ENCODE measurements at regions not wholly inside any gene's neighbourhood (a gene's known extent, or its start where the extent isn't known, plus 50 kb on each side); places are given as distances from the start of the nearest gene placed in this dataset.

DNA sequence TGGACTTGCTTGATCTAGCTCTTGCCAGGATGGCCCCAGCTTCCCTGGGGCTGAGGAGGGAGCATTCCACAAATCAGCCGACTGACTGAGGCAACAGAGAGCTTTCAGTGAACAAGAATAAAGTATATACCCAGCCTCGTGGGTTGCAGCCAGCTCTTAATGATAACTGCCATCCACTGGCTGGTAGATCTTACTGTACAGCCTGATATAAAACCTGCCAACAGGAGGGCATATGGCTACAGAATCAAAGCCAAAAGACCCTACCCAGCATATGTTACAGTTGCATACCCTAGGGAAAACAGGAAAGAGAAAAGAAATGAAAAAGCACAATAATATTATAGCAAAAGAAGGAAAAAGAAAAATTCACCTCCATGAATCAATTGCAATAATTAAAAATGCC lies 775.9 kb upstream of the KIF2B start:
- no peaks in the 10 kb centered on the region for H3K27me3 ChIP-seq (ENCODE audit: control insufficient read depth, extremely low read depth, insufficient read depth, low read length)
- no peak overlapping the region for H3K4me2 ChIP-seq (ENCODE audit: control insufficient read depth, extremely low read depth, insufficient read depth, low read depth, low read length)
- no peaks in the 10 kb centered on the region for H3K79me2 ChIP-seq (ENCODE audit: control insufficient read depth, insufficient read depth, low read length)
- H3K9me1 ChIP-seq (ENCODE audit: control insufficient read depth, extremely low read depth, insufficient read depth, low read length) = no peaks in the 10 kb centered on the region
- TF ChIP-seq, protein P1, sequence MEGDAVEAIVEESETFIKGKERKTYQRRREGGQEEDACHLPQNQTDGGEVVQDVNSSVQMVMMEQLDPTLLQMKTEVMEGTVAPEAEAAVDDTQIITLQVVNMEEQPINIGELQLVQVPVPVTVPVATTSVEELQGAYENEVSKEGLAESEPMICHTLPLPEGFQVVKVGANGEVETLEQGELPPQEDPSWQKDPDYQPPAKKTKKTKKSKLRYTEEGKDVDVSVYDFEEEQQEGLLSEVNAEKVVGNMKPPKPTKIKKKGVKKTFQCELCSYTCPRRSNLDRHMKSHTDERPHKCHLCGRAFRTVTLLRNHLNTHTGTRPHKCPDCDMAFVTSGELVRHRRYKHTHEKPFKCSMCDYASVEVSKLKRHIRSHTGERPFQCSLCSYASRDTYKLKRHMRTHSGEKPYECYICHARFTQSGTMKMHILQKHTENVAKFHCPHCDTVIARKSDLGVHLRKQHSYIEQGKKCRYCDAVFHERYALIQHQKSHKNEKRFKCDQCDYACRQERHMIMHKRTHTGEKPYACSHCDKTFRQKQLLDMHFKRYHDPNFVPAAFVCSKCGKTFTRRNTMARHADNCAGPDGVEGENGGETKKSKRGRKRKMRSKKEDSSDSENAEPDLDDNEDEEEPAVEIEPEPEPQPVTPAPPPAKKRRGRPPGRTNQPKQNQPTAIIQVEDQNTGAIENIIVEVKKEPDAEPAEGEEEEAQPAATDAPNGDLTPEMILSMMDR (optimal IDR thresholded peaks at IDR 0.05 in 1 of 3, IDR thresholded peaks at IDR 0.05 in 1 of 3, conservative IDR thresholded peaks at IDR 0.05 in 1 of 3; ENCODE audit: extremely low read depth in 1 of 3, insufficient read depth in 2 of 3, low read length in 3 of 3) = no peak
- TF ChIP-seq EZH2 (IDR thresholded peaks at IDR 0.05; ENCODE audit: low read length) = no peak
- no peak overlapping the region for H2AFZ ChIP-seq (ENCODE audit: control insufficient read depth, low read length)
- H3K4me3 ChIP-seq (ENCODE audit: control insufficient read depth in 2 of 3, extremely low read depth in 1 of 3, insufficient read depth in 2 of 3, low read depth in 1 of 3, low read length in 3 of 3) = no peak overlapping the region
- no peaks in the 10 kb centered on the region for H3K9me3 ChIP-seq (ENCODE audit: control insufficient read depth, low read depth, low read length)
- DNase-seq (ENCODE audit: low read depth, low spot score) (no peak), FAIRE-seq (no peak)
- no peak overlapping the region for H3K27ac ChIP-seq (ENCODE audit: control insufficient read depth, insufficient read depth, low read length)
- no peaks in the 10 kb centered on the region for H4K20me1 ChIP-seq (ENCODE audit: control insufficient read depth, extremely low read depth, insufficient read depth, low read length)
- no peaks in the 10 kb centered on the region for H3K36me3 ChIP-seq (ENCODE audit: control insufficient read depth in 2 of 2, extremely low read depth in 1 of 2, insufficient read depth in 2 of 2, low read length in 2 of 2)
- no peaks in the 10 kb centered on the region for H3K4me1 ChIP-seq (ENCODE audit: control insufficient read depth, extremely low read depth, insufficient read depth, low read length)
- dilution Hi-C loops (cut with MboI; ENCODE audit: extremely low pct_ligation_motif_present, low sequenced_read_pairs) = no loop called here
- no peak overlapping the region for H3K9ac ChIP-seq (ENCODE audit: control insufficient read depth, extremely low read depth, insufficient read depth, low read length)

- Histone ChIP-seq H3K9me1 (ENCODE audit: control insufficient read depth, extremely low read depth, insufficient read depth, low read length) (no peaks in the 10 kb centered on the region), H3K79me2 (ENCODE audit: control insufficient read depth, insufficient read depth, low read length) (no peaks in the 10 kb centered on the region), H3K27ac (ENCODE audit: control insufficient read depth, insufficient read depth, low read length) (no peak overlapping the region), H3K36me3 (ENCODE audit: control insufficient read depth in 2 of 2, extremely low read depth in 1 of 2, insufficient read depth in 2 of 2, low read length in 2 of 2) (no peaks in the 10 kb centered on the region), H3K4me2 (ENCODE audit: control insufficient read depth, extremely low read depth, insufficient read depth, low read depth, low read length) (no peak overlapping the region), H2AFZ (ENCODE audit: control insufficient read depth, low read length) (no peak overlapping the region), H3K9me3 (ENCODE audit: control insufficient read depth, low read depth, low read length) (no peaks in the 10 kb centered on the region), H3K4me3 (ENCODE audit: control insufficient read depth in 2 of 3, extremely low read depth in 1 of 3, insufficient read depth in 2 of 3, low read depth in 1 of 3, low read length in 3 of 3) (no peak overlapping the region), H4K20me1 (ENCODE audit: control insufficient read depth, extremely low read depth, insufficient read depth, low read length) (no peaks in the 10 kb centered on the region), H3K4me1 (ENCODE audit: control insufficient read depth, extremely low read depth, insufficient read depth, low read length) (no peaks in the 10 kb centered on the region), H3K27me3 (ENCODE audit: control insufficient read depth, extremely low read depth, insufficient read depth, low read length) (no peaks in the 10 kb centered on the region), H3K9ac (ENCODE audit: control insufficient read depth, extremely low read depth, insufficient read depth, low read length) (no peak overlapping the region)
- DNase-seq (ENCODE audit: low read depth, low spot score) = no peak
- FAIRE-seq = no peak
- dilution Hi-C loops (cut with MboI; ENCODE audit: extremely low pct_ligation_motif_present, low sequenced_read_pairs) = no loop called here
- TF ChIP-seq, protein P1 (optimal IDR thresholded peaks at IDR 0.05 in 1 of 3, IDR thresholded peaks at IDR 0.05 in 1 of 3, conservative IDR thresholded peaks at IDR 0.05 in 1 of 3; ENCODE audit: extremely low read depth in 1 of 3, insufficient read depth in 2 of 3, low read length in 3 of 3) = no peak
- TF ChIP-seq EZH2 (IDR thresholded peaks at IDR 0.05; ENCODE audit: low read length) = no peak
These were observed 782.7 kb upstream of the KIF2B start for GRCh38 chr17:53039981-53040380.
